NCI-H187 (cell line): ENCODE measurements at regions not wholly inside any gene's neighbourhood (a gene's known extent, or its start where the extent isn't known, plus 50 kb on each side); places are given as distances from the start of the nearest gene placed in this dataset.

Experiments used
- DNase-seq, 2 experiments: peaks; one replicate each; lab custom pipeline; 2025; lab: John Stamatoyannopoulos, UW

GRCh38 chr11:91866642-91867041 is 358.0 kb upstream of the FAT3 start:
- no peak for DNase-seq

- no peak for DNase-seq
Measured at GRCh38 chr11:91860661-91861060, 364.0 kb upstream of the FAT3 start.

- DNase-seq, result no peak
Measured at GRCh38 chr11:91859666-91860065, 365.0 kb upstream of the FAT3 start.

DNA sequence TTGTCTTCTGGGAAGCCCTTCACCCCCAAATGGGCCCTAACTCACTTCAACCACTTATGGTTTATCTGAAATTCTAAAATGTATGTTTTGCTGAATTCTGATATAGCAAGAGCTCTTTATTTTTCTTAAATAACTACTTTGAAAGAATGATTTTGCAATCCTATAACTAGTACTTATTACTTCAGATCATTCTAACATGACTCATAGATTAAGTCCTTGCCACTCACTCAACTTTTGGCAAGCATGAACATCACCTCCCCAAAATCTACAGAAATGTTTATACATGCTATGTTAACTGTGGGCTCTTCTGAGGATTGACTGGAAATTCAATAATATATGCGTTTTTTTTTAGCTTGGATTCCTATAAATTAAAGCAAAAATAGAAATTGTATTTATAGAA is 367.4 kb upstream of the FAT3 start:
- DNase-seq, result no peak

GRCh38 chr11:91854780-91855179 is 369.8 kb upstream of the FAT3 start:
- no peak for DNase-seq

DNA sequence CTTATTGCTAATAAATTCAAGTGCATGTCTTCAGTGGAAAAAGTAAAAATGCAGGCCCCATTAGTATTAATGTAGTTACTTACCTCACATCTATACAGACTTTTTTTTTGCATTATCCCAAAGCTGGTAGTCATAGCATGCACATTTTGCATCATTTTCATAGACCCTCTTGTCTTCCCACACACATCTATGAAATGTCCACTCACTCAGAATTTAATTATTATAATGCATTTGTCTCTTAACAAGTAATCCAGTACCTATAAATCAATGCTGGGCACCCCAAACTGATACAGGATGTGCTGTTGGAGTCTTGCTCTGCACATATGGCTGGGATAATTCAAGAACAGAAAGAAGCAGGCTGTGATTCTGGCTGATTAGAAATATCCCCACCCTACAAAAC is 370.4 kb upstream of the FAT3 start:
- no peak for DNase-seq

GRCh38 chr11:91851908-91852307 is 372.7 kb upstream of the FAT3 start:
- DNase-seq, result no peak

DNA sequence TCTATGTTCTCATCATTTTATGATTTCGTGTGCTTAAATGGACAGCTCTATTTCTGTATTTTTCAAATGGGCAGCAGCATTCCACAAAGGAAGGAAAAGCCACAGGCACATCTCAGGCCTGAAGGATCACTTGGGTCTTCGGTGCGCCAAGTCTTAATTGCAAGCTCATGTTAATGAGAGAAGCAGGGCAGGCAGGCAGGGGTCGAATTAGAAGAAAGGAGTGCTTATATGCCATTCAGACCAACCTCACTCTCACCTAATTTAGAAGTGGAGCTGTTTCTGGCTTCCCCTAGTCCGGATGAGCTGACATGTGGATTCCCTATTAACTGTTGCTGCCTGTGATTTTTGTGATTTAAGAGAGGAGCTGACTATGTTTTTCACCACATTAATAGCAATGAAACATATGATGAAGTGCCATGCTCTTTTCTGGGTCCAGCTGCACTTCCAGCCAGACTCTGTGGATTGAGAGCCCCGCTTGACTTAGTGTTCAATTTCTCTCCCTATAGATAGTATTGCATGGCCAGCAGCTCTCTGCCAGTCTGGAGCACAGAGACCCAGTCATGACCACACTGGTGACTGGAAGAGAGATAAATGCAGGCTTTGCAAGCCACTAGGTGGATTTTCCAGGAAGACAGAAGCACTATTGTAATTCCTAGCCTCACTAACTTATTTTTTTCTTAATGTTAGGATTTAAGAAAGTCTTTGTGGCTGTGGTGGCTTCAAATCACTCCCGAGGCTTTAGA is 373.9 kb upstream of the FAT3 start:
- DNase-seq, result no peak

DNA sequence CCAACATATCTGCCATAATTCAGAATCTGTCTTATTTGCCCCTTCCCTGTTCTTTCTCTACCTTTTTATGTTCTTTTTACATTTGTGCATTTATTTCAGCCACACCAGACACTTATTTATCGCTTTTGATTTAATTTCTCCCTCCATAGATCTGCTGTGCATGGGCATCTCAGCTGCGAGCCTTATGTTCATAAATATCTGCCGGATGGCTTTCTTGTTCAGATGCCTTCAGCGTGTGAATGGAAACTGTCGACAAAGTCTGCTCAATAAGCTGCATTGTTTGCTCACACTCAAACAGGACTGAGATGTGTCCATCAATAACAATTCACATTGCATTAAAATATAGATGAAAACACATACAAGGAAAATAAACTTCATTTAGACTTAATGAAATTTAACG is 374.6 kb upstream of the FAT3 start:
- DNase-seq, result no peak

DNA sequence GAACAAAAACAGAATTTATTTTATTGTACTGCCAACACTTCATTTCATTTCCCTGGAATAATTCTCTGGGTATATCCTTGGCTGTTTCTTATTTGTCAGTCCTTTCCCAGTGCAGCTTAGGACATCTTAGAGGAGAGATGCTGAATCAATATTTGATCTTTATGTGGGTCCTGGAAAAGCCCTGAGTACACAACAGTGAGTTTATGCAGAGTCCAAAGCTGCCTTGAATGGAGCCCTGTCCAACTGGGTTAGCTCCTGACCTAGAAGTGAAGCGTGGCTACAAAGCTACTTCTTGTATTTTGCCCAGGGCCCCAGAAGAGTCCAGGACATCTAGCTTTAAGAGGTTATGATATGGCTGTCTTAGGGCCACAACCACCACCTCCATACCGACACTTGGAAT is 378.0 kb upstream of the FAT3 start:
- DNase-seq, result no peak

GRCh38 chr11:91846002-91846401 is 378.6 kb upstream of the FAT3 start:
- DNase-seq, result no peak

DNA sequence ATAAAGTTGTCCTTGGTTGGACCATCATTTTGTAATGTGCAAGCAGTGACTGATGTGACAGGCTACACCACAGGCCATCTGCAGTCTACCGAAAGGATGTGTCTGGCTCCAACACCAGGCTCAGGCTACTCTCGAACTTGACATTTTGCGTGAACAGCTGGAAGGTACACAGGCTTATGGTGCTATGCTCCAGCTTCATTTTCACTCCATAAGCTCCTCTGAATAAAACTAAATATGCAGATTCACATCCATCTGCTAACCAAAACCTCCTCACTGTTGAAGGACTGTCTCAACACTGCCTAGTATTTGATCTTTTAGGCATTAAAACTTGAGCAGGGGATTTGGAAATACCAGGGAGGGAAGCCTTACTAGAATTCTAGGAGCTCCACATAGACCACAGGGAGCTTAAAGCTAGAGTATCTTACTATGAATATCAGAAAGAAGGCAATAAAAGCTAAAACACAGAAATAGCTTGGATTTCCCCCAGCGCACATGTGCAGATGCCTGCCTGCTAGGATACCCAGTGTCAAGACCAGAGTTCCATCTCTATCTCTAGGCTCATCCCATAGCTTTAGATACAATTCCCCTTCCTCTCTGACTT is 383.9 kb upstream of the FAT3 start:
- no peak for DNase-seq

DNA sequence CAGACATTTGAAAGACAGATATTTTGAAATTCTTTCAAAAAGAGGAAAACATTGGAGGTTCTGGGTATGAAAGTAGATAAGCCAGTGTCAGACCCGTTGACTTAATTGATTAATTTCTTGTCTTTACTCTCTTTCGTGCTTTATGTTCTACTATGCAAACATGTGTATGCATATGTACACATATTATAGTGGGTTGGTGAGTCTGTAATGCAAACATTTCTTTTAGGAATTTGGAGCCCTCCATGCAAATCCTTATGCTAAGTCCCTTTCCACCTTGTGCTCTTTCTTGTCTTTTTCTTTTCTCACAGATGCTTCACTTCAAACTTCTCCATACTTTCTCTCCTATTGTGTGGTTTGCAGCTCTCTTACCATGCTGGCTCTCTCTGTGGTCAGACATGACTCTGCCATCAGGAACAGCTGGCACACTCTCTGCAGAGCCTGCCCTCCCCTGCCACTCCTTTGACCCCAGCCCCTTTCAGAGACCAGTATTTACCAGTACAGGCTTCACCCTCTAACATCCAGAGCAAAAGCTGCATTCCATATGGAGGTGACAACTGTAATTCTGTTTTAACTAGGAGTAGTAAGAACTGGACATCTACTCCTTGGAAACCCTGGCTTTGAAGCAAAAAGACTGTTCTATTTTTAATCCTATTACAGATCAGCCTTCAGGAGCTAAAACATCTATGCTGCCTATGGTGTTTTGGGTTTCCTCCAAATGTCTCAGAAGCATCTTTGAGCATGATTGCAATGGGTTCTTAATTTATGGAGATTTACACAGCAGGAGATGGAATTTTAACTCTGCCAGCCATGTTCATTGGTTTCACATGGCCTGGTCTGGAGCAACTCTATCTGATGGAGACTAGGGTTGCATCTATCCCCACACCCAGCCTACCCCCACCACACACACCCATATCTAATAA is 386.9 kb upstream of the FAT3 start:
- no peak for DNase-seq

- DNase-seq, result no peak
Measured at GRCh38 chr11:91835051-91835560, 389.5 kb upstream of the FAT3 start.

DNA sequence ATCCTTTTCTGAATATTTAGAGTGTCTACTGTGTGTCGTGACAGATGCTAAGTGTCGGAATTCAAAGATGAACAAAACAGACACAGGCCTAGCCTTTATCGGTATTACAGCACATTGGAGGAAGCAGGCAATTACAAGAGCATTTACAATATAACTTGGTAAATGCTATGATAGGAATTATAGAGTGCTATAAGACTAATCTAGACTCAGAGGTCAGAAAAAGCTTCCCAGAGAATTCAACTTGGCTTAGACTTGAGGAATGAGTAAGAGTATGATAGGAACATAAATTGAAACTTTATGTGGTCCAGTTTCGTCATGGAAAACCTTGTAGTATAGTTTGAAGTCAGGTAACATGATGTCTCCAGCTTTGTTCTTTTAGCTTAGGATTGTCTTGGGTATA is 395.7 kb upstream of the FAT3 start:
- no peak for DNase-seq

DNA sequence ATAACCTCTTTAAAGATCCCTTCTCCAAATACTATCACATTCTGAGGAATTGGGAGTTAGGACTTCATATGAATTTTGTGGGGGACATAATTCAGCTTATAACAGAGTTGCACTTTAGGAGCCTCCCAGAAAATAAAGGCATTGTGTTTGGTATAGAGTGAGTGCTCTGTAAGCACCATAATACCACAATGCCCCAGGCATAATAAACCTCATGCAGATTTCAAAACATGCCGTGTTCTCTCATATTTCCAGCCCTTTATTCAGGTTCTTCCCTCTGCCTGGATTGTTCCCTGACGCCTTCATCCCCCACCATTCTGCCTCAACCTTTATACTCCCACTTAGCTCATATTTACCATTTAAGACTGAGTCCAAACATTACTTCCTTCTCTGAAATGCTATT is 398.8 kb upstream of the FAT3 start:
- no peak for DNase-seq

GRCh38 chr11:91823252-91823830 is 401.3 kb upstream of the FAT3 start:
- DNase-seq, result no peak

DNA sequence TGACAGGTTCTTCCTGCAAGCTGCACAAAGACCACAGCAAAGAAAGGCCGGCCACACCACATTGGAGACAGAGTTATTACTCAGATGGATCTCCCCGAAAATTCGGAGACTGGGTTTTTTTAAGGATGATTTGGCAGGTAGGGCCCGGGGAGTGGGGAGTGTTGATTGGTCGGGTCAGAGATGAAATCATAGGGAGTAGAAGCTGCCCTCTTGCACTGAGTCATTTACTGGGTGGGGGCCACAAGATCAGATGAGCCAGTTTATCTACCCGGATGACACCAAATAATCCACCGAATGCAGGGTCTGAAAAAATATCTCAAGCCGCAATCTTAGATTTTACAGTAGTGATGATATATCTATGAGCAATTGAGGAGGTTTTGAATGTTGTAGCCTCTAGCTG is 401.8 kb upstream of the FAT3 start:
- DNase-seq, result no peak

DNA sequence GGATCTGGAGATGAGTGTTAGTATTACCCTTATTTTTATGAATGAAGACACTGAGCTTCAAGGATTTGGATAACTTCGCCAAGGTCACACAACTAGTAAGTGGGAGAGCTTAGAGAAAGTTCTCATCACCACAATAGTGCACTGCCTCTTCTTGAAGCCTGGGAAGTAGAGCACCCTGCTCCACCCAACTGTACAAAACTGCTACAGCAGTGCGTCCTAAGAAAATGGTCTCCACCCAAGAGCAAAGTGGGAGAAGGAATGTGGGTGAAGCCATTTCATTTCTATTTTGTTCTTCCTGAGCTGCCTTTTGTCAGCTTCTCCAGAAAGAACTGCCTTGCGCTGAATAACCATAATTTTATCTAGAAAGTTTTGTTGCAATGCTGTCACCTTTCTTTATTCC is 403.9 kb upstream of the FAT3 start:
- no peak for DNase-seq

- DNase-seq, result no peak
Measured at GRCh38 chr11:91819777-91820176, 404.8 kb upstream of the FAT3 start.

DNA sequence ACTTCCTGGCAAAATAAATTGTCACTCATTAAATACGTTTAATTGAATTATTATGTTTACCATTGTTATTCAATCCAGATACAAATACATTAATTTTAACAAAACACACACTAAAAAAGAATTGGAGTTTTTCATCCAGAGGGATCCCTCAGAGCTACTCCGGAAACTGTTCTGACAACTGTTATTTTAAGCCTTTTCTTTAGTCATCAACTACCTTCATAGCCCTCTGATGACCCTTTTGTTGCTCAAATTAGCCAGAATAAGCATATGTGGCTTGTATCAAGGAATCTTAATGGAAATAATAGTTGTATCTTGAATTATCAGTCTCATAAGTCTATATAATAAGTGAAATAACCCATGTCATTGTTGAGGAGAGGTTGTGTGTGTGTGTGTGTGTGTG is 405.4 kb upstream of the FAT3 start:
- DNase-seq, result no peak

GRCh38 chr11:91817996-91818395 is 406.6 kb upstream of the FAT3 start:
- DNase-seq, result no peak
